ENCODE measurements at regions not wholly inside any gene's neighbourhood (a gene's known extent, or its start where the extent isn't known, plus 50 kb on each side); places are given as distances from the start of the nearest gene placed in this dataset.

DNA sequence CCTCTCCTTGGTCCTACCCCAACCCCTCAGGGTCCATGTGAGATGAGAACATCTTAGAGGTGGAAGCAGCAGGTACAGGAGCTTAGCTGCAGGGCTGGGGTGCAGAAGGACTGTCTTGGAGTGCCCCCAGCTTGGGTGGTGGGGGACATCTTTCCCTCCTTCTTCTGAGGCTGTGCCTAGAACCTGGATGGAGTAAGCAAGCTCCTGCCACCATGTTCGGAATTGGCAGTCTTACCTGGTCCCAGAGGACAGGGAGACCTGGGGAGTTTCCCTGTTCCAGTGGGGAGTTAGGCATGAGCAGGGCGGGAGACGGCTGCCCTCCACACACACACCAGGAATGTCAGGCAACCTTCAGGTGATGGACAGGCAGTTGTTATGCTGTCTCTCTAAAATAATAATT is 131.0 kb upstream of the COPS8 start:
- TF ChIP-seq, protein P1, sequence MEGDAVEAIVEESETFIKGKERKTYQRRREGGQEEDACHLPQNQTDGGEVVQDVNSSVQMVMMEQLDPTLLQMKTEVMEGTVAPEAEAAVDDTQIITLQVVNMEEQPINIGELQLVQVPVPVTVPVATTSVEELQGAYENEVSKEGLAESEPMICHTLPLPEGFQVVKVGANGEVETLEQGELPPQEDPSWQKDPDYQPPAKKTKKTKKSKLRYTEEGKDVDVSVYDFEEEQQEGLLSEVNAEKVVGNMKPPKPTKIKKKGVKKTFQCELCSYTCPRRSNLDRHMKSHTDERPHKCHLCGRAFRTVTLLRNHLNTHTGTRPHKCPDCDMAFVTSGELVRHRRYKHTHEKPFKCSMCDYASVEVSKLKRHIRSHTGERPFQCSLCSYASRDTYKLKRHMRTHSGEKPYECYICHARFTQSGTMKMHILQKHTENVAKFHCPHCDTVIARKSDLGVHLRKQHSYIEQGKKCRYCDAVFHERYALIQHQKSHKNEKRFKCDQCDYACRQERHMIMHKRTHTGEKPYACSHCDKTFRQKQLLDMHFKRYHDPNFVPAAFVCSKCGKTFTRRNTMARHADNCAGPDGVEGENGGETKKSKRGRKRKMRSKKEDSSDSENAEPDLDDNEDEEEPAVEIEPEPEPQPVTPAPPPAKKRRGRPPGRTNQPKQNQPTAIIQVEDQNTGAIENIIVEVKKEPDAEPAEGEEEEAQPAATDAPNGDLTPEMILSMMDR (IDR thresholded peaks at IDR 0.05; ENCODE audit: low read length): no peak
- TF ChIP-seq EZH2 (optimal IDR thresholded peaks at IDR 0.05; ENCODE audit: low read depth, low read length) (no peak), EZH2phosphoT487 (IDR thresholded peaks at IDR 0.05; ENCODE audit: low read length) (no peak)
